K562 (cell line): ENCODE measurements at regions not wholly inside any gene's neighbourhood (a gene's known extent, or its start where the extent isn't known, plus 50 kb on each side); places are given as distances from the start of the nearest gene placed in this dataset.

Experiments
- CTCF ChIP-seq, 3 experiments: IDR thresholded peaks in 2 of 3; conservative IDR thresholded peaks in 1 of 3; 2 replicates each; pipeline ENCODE4 v1.5.1; 2011 to 2012; ENCODE audit warnings: low read length in 3 of 3, mild to moderate bottlenecking in 3 of 3, control low read depth in 2 of 3, improper control_type of control experiment in 1 of 3, inconsistent platforms in 1 of 3, low read depth in 1 of 3, mixed read lengths in 1 of 3, moderate library complexity in 1 of 3; ENCODE audit not compliant: insufficient read depth in 2 of 3
- ILK ChIP-seq: fragments of 450-650 bp; IDR thresholded peaks from 2 replicates; pipeline ENCODE4 v1.6.1; 2016; ENCODE audit warnings: missing genetic modification characterization, low read depth, mild to moderate bottlenecking, missing compliant biosample characterization, moderate library complexity, borderline replicate concordance
- KDM4B ChIP-seq, 2 experiments: fragments of 450-650 bp in 1 of 2; sonication (generic) in 1 of 2; IDR thresholded peaks; 2 replicates each; pipeline ENCODE4 v1.6.1; 2016 to 2017; ENCODE audit warnings: borderline replicate concordance in 2 of 2, antibody characterized with exemption in 1 of 2, low read depth in 1 of 2, mild to moderate bottlenecking in 1 of 2
- MITF ChIP-seq: IDR thresholded peaks from 2 replicates; pipeline ENCODE4 v1.6.1; 2014; ENCODE audit warnings: antibody characterized with exemption
- NFE2 ChIP-seq: IDR thresholded peaks from 2 replicates; pipeline ENCODE4 v1.6.1; 2014; ENCODE audit warnings: antibody characterized with exemption, low read depth
- RB1 ChIP-seq: fragments of 450-650 bp; IDR thresholded peaks from 2 replicates; pipeline ENCODE4 v1.6.1; 2017; ENCODE audit warnings: low read depth, mild to moderate bottlenecking
- RBM25 ChIP-seq: fragments of 200-400 bp; formaldehyde crosslinking; IDR thresholded peaks from 2 replicates; pipeline ENCODE4 v1.6.1; 2018; ENCODE audit warnings: low read length, low read depth, moderate library complexity; ENCODE audit not compliant: severe bottlenecking
- SMARCB1 ChIP-seq: IDR thresholded peaks from 2 replicates; pipeline ENCODE4 v1.6.1; 2011; ENCODE audit warnings: improper control_type of control experiment, low read depth; ENCODE audit not compliant: insufficient read length
- ZNF398 ChIP-seq: fragments of 250-450 bp; sonication (Bioruptor Pico); IDR thresholded peaks from 2 replicates; pipeline ENCODE4 v1.8.0; 2021; ENCODE audit warnings: moderate library complexity, mild to moderate bottlenecking, inconsistent platforms
- ZNF407 ChIP-seq: fragments of 450-650 bp; IDR thresholded peaks from 2 replicates; pipeline ENCODE4 v1.6.1; 2016; ENCODE audit warnings: low read depth

GRCh38 chr15:92819278-92820235 lies 80.6 kb upstream of the CHD2 start (continued):
- TF ChIP-seq ZNF407 (0 out of 2 replicates have a peak, but pooled peaks have one; percentile 30), NFE2 (no peak), ILK (tag) (no peak), RB1 (no peak), MITF (no peak), ZNF398 (CRISPR knock-in tag) (no peak), RBM25 (no peak), SMARCB1 (no peak), CTCF (IDR thresholded peaks at IDR 0.05 in 2 of 3, conservative IDR thresholded peaks at IDR 0.05 in 1 of 3; ENCODE audit: insufficient read depth in 2 of 3, low read depth in 1 of 3, low read length in 3 of 3) (no peak), KDM4B (IDR thresholded peaks at IDR 0.05; ENCODE audit: borderline replicate concordance in 2 of 2, low read depth in 1 of 2) (no peak)
